VCaP (cell line): ENCODE measurements at regions not wholly inside any gene's neighbourhood (a gene's known extent, or its start where the extent isn't known, plus 50 kb on each side); places are given as distances from the start of the nearest gene placed in this dataset.

Experiments used
- H3K27ac ChIP-seq: fragments of 450-650 bp; 2 replicates; pipeline ENCODE4 v1.5.1; 2017
- TF ChIP-seq, protein P1 (sequence below): fragments of 450-650 bp; conservative IDR thresholded peaks from 2 replicates; pipeline ENCODE4 v1.5.1; 2017; ENCODE audit warnings: mild to moderate bottlenecking, moderate library complexity

DNA sequence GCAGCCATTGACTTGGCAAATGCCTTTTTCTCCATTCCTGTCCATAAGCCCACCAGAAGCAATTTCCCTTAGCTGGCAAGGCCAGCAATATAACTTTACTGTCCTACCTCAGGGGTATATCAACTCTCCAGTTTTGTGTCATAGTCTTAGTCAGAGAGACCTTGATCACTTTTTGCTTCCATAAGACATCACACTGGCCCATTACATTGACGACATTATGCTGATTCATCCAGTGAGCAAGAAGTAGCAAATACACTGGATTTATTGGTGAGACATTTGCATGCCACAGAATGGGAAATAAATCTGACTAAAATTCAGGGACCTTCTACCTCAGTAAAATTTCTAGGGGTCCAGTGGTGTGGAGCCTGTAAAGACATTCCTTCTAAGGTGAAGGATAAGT is 649.7 kb upstream of the ANKRD30A start:
- H3K27ac ChIP-seq: no peak overlapping the region
- TF ChIP-seq, protein P1, sequence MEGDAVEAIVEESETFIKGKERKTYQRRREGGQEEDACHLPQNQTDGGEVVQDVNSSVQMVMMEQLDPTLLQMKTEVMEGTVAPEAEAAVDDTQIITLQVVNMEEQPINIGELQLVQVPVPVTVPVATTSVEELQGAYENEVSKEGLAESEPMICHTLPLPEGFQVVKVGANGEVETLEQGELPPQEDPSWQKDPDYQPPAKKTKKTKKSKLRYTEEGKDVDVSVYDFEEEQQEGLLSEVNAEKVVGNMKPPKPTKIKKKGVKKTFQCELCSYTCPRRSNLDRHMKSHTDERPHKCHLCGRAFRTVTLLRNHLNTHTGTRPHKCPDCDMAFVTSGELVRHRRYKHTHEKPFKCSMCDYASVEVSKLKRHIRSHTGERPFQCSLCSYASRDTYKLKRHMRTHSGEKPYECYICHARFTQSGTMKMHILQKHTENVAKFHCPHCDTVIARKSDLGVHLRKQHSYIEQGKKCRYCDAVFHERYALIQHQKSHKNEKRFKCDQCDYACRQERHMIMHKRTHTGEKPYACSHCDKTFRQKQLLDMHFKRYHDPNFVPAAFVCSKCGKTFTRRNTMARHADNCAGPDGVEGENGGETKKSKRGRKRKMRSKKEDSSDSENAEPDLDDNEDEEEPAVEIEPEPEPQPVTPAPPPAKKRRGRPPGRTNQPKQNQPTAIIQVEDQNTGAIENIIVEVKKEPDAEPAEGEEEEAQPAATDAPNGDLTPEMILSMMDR: no peak

DNA sequence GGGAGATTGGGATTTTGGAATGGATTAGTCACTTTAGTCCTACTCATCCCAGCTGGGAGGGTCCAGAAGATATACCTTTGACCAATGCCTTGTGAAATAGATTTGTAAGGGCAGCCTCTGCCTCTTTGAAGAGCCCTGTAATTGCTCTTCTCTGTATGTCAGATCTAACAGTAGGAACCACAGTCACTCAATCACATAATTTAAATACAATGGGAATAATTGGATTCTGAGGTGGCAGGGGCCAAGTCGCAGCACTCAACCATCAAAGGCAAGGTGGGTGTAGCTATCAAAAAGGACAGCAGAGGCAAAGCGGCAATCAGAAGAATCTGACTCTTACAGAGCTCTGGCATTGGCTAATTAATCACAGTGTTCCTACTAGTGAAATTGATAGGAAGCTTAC is 650.9 kb upstream of the ANKRD30A start:
- TF ChIP-seq, protein P1: no peak
- H3K27ac ChIP-seq: no peak overlapping the region

DNA sequence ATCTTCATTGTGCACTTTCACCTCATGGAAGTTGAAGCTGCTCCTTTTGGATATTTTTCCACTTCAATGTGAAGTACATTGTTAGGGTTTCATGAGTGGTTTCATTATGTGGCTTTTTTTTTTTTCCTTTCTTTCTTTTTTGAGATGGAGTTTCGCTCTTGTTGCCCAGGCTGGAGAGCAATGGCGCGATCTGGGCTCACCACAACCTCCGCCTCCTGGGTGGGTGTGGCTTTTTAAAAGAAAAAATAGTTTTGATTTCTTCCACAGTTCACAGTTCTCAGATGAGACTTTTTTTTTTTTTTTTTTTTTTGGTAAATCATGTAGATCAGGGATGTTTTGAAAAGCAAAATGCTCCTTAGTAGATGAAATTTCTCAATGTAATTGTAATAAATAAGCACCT is 652.3 kb upstream of the ANKRD30A start:
- H3K27ac ChIP-seq: no peak overlapping the region
- TF ChIP-seq, protein P1: no peak

DNA sequence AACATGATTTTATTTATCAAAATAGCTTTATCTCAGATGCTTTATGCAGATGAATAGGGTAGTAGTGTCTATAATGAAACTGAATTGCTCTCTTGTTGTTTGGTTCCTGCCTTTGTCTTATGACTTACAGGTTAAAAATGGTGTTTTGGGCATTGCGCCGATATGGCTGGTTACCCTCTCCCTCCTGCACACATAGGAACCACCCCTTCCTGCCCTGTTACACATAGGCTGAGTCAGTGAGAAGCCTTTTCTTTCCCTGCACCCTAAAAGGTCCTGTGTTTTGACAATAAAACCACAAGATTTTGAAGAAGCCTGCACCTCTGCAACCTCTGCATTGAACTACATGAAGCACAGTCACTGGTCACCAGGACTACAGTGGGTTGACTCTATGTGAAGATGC is 655.8 kb upstream of the ANKRD30A start:
- no peak overlapping the region for H3K27ac ChIP-seq
- TF ChIP-seq, protein P1: no peak

DNA sequence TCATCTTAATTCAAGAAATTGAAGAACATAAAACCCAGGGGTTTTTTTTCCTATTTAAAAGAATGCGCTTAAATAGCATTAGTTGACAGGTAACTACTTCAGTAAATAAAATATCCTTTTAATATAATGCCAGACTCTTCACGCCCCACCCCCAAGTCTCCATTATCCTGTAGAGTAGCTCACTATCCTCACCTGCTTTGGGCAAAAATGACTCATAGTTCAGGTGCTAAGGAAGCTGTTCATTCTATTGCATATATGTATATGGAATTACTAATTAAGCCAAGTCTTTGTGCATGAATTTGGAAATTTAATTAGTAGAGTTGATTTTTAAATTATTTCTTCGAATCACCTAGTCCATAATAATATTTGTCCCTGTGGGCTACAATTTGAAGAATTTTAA is 656.8 kb upstream of the ANKRD30A start:
- H3K27ac ChIP-seq: no peak overlapping the region
- TF ChIP-seq, protein P1: no peak

DNA sequence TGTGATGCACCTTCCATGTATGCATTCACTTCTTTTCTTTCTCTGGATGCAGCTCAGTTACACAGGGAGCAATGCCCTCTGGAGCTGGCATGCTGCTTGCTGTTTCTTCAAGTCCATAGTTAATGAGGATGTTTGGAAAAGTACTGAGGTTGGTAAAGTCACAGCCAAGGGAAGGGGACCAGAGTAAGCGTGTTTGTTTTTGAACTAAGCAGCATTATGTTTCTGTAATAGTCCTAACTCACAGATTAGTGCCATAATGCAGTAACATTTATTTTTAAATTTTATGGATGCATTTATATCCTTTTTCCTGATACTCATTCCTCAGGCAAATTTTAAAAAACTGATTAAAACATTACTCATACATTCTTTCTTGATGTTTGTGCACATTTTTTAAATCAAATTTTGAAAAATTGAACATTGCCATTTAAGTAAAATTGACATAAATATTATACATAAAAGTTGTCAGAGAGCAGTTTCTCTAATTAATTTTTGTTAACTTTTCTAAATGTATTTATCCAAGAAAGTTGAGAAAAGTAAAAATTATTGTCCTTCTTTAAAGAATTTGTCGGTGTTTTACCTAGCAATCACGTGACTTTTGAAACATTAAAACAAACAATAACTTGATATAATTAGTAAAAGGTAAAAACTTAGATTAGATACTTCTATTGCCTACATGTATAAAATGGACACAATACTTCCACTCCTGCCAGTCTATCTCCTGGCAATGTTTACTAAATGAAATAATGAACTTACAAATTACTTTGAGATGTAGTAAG is 659.6 kb upstream of the ANKRD30A start:
- TF ChIP-seq, protein P1: no peak
- H3K27ac ChIP-seq: no peak overlapping the region

DNA sequence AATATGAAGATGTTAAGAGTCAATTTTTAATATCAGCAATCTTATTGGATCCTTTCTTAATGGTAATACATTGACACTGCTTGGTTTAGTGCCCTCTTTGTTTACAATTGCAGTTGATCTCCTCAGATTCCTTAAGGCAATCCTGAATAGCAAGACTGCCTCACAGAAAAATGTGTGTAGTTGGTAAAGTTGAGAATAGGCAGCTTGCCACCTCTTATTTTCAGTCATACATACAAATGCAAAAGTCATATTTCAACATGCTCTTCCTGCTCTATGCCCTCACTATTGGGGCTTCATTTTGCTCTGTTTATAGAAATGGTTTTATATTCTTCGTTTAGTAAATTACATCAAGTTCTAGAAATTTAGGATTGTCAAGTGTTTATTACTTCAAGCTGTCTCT is 661.1 kb upstream of the ANKRD30A start:
- TF ChIP-seq, protein P1: no peak
- H3K27ac ChIP-seq: no peak overlapping the region
